GM12892 (cell line): ENCODE measurements at regions not wholly inside any gene's neighbourhood (a gene's known extent, or its start where the extent isn't known, plus 50 kb on each side); places are given as distances from the start of the nearest gene placed in this dataset.

Experiments used
- POLR2A ChIP-seq: IDR thresholded peaks from 2 replicates; pipeline ENCODE4 v1.6.1; 2011; ENCODE audit warnings: low read depth, low read length, control low read depth
- POLR2AphosphoS5 ChIP-seq: IDR thresholded peaks from 2 replicates; pipeline ENCODE4 v1.6.1; 2011; ENCODE audit warnings: low read depth, low read length, control low read depth

- no peak for TF ChIP-seq POLR2A
- no peak for TF ChIP-seq POLR2AphosphoS5
Measured at GRCh38 chr9:79977510-79978197, 405.9 kb downstream of the TLE4 start.
